ENCODE measurements at regions not wholly inside any gene's neighbourhood (a gene's known extent, or its start where the extent isn't known, plus 50 kb on each side); places are given as distances from the start of the nearest gene placed in this dataset.

DNA sequence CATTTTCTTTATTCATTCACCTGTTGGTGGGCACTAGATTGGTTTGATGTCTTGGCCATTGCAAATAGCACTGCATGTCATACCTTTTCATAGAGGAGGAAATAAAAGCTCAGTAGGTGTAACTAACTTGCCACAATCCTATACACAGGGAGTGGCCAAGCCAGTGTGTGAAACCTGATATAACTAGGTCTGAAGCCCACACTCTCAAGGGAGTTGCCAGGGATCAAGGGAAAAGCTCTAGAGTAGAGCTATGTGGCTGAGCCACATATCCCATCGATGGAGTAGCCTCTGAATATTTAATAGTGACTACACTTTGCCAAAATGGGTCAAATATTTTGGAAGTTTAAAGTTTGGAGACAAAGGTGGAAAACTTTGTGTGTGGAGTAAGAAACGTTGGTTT lies 66.1 kb upstream of the TSHZ3 start:
- Mint-ChIP-seq H3K4me3 (ENCODE audit: unreplicated experiment) (no peak overlapping the region), H3K27ac (ENCODE audit: low read depth, unreplicated experiment) (no peak overlapping the region), H3K4me1 (ENCODE audit: insufficient read depth, unreplicated experiment) (no peaks in the 10 kb centered on the region), H3K36me3 (ENCODE audit: insufficient read depth, unreplicated experiment) (no peaks in the 10 kb centered on the region), H3K9me3 (ENCODE audit: unreplicated experiment) (peaks cover 25% of the 10 kb centered on the region), H3K27me3 (ENCODE audit: insufficient read depth, unreplicated experiment) (no peaks in the 10 kb centered on the region)
- no peak for DNase-seq (ENCODE audit: unreplicated experiment)
- BruUV-seq (replicated peaks), result no TSS peak
- intact Hi-C loops (cut with micrococcal nuclease), result no loop called here
- TF ChIP-seq, protein P1, sequence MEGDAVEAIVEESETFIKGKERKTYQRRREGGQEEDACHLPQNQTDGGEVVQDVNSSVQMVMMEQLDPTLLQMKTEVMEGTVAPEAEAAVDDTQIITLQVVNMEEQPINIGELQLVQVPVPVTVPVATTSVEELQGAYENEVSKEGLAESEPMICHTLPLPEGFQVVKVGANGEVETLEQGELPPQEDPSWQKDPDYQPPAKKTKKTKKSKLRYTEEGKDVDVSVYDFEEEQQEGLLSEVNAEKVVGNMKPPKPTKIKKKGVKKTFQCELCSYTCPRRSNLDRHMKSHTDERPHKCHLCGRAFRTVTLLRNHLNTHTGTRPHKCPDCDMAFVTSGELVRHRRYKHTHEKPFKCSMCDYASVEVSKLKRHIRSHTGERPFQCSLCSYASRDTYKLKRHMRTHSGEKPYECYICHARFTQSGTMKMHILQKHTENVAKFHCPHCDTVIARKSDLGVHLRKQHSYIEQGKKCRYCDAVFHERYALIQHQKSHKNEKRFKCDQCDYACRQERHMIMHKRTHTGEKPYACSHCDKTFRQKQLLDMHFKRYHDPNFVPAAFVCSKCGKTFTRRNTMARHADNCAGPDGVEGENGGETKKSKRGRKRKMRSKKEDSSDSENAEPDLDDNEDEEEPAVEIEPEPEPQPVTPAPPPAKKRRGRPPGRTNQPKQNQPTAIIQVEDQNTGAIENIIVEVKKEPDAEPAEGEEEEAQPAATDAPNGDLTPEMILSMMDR (IDR thresholded peaks at IDR 0.05; ENCODE audit: unreplicated experiment), result no peak
- POLR2A ChIA-PET, result no interaction called here
- CTCF ChIA-PET, result interaction anchor here (0.6 kb wide), 1 partner anchor 514 kb away, joined by 3 read pairs; no protein-coding TSS in a partner anchor

DNA sequence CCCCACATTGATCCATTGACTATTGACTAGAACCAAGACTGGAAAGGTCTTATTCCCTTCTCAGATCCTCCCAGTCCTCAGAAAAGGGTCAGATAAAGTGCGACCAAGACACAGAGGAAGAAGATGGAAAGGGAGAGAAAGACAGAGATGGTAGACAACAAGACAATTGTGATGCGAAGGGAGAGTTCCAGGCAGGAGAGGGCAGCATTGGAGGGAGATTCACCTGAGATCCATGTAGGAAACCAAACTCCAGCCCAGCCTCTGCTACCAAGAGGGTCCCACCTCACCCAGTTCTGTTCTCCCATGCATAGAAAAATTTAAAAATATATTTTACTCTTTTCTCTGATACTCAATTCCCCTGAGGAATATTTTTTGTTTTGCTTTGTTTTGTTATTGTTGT lies 67.3 kb upstream of the TSHZ3 start:
- Mint-ChIP-seq H3K9me3 (ENCODE audit: unreplicated experiment) (peaks cover 17% of the 10 kb centered on the region), H3K36me3 (ENCODE audit: insufficient read depth, unreplicated experiment) (no peaks in the 10 kb centered on the region), H3K4me1 (ENCODE audit: insufficient read depth, unreplicated experiment) (no peaks in the 10 kb centered on the region), H3K27ac (ENCODE audit: low read depth, unreplicated experiment) (no peak overlapping the region), H3K4me3 (ENCODE audit: unreplicated experiment) (no peak overlapping the region), H3K27me3 (ENCODE audit: insufficient read depth, unreplicated experiment) (no peaks in the 10 kb centered on the region)
- POLR2A ChIA-PET, result no interaction called here
- DNase-seq (ENCODE audit: unreplicated experiment), result no peak
- CTCF ChIA-PET, result no interaction called here
- intact Hi-C loops (cut with micrococcal nuclease), result no loop called here
- no TSS peak for BruUV-seq (replicated peaks)
- TF ChIP-seq, protein P1 (IDR thresholded peaks at IDR 0.05; ENCODE audit: unreplicated experiment), result no peak

DNA sequence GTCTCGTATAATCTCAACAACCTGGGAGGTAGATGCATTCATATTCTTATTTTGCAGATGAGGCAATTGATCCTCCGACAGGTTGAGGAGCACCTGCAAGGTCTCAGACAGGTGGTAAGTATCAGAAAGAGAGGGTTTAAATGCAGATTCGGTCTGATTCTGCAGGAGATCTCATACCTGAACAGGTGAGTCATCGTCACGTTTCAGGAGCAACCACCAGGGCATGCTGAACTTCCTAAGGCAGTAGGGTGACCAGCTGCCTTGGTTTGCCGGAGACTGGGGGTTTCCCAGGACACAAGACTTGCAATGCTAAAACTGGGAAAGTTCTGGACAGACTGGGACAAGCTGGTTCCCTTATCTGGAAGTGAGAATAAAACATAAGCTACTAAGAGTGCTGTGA lies 68.8 kb upstream of the TSHZ3 start:
- Mint-ChIP-seq H3K4me3 (ENCODE audit: unreplicated experiment) (no peak overlapping the region), H3K27me3 (ENCODE audit: insufficient read depth, unreplicated experiment) (no peaks in the 10 kb centered on the region), H3K36me3 (ENCODE audit: insufficient read depth, unreplicated experiment) (no peaks in the 10 kb centered on the region), H3K9me3 (ENCODE audit: unreplicated experiment) (peaks cover 17% of the 10 kb centered on the region), H3K27ac (ENCODE audit: low read depth, unreplicated experiment) (no peak overlapping the region), H3K4me1 (ENCODE audit: insufficient read depth, unreplicated experiment) (no peaks in the 10 kb centered on the region)
- intact Hi-C loops (cut with micrococcal nuclease), result no loop called here
- TF ChIP-seq, protein P1 (IDR thresholded peaks at IDR 0.05; ENCODE audit: unreplicated experiment), result no peak
- POLR2A ChIA-PET, result no interaction called here
- CTCF ChIA-PET, result no interaction called here
- no TSS peak for BruUV-seq (replicated peaks)
- DNase-seq (ENCODE audit: unreplicated experiment), result no peak

DNA sequence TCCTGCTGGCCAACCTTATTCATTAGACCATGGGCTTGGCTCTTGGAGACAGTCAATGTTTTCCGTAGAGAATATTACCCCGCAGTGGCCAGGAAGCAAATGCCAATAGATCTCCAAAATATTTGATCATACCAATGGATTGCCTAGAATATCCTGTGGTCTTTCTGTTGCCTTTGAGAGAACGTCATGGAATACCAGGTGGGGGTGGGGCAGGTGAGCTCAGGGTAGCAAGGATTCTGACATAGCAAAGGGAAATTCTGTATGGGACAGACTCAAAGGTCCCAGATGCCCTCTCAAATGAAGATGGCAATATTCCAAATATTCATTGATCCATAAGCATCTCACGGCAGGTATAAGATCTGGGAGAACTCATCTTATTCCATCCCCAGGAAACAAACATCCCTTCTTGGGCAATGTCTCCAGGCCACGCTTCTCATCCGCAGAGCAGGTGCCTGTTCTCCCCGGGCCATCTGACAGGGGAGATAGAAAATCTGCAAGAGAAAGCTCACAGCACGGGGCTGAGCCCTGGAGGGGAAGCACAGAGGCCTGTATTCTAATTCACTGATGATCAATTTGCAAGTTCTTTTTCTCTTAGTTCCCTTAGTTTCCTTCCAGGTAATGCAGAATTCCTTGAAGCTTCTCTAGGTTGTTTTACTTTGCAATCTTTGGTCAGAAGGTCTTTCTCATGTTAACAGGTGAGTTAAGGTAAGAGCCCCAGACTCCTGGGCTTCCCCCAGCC lies 69.6 kb upstream of the TSHZ3 start:
- Mint-ChIP-seq H3K4me1 (ENCODE audit: insufficient read depth, unreplicated experiment) (no peaks in the 10 kb centered on the region), H3K27me3 (ENCODE audit: insufficient read depth, unreplicated experiment) (no peaks in the 10 kb centered on the region), H3K36me3 (ENCODE audit: insufficient read depth, unreplicated experiment) (no peaks in the 10 kb centered on the region), H3K4me3 (ENCODE audit: unreplicated experiment) (no peak overlapping the region), H3K27ac (ENCODE audit: low read depth, unreplicated experiment) (no peak overlapping the region), H3K9me3 (ENCODE audit: unreplicated experiment) (peaks cover 17% of the 10 kb centered on the region)
- intact Hi-C loops (cut with micrococcal nuclease), result no loop called here
- no TSS peak for BruUV-seq (replicated peaks)
- TF ChIP-seq, protein P1 (IDR thresholded peaks at IDR 0.05; ENCODE audit: unreplicated experiment), result no peak
- DNase-seq (ENCODE audit: unreplicated experiment), result no peak
- POLR2A ChIA-PET, result interaction anchor here (0.6 kb wide), 1 partner anchor 1459 kb away, joined by 3 read pairs; no protein-coding TSS in a partner anchor
- CTCF ChIA-PET, result no interaction called here
